ENCODE measurements at regions not wholly inside any gene's neighbourhood (a gene's known extent, or its start where the extent isn't known, plus 50 kb on each side); places are given as distances from the start of the nearest gene placed in this dataset.

GRCh38 chr13:68275758-68276157 lies 1045.6 kb upstream of the PCDH9 start:
- no peaks in the 10 kb centered on the region for H3K36me3 ChIP-seq (ENCODE audit: insufficient read depth, low read length, poor library complexity, severe bottlenecking)
- no peak for DNase-seq (ENCODE audit: low spot score)
- TF ChIP-seq EZH2 (IDR thresholded peaks at IDR 0.05; ENCODE audit: borderline replicate concordance, low read depth, low read length, poor library complexity, severe bottlenecking) = no peak
- TF ChIP-seq, protein P1, sequence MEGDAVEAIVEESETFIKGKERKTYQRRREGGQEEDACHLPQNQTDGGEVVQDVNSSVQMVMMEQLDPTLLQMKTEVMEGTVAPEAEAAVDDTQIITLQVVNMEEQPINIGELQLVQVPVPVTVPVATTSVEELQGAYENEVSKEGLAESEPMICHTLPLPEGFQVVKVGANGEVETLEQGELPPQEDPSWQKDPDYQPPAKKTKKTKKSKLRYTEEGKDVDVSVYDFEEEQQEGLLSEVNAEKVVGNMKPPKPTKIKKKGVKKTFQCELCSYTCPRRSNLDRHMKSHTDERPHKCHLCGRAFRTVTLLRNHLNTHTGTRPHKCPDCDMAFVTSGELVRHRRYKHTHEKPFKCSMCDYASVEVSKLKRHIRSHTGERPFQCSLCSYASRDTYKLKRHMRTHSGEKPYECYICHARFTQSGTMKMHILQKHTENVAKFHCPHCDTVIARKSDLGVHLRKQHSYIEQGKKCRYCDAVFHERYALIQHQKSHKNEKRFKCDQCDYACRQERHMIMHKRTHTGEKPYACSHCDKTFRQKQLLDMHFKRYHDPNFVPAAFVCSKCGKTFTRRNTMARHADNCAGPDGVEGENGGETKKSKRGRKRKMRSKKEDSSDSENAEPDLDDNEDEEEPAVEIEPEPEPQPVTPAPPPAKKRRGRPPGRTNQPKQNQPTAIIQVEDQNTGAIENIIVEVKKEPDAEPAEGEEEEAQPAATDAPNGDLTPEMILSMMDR (conservative IDR thresholded peaks at IDR 0.05; ENCODE audit: low read depth, low read length) = no peak
- no peak overlapping the region for H3K4me3 ChIP-seq (ENCODE audit: low read depth, low read length, poor library complexity, severe bottlenecking)
- intact Hi-C loops (cut with micrococcal nuclease; ENCODE audit: unreplicated experiment) = no loop called here
- ChIA-PET CTCF (no interaction called here), POLR2A (ENCODE audit: low non-redundant PET) (no interaction called here)
- no peaks in the 10 kb centered on the region for H3K27me3 ChIP-seq (replicated peaks; ENCODE audit: insufficient read depth, low read depth, low read length, poor library complexity)
- H3K27ac ChIP-seq (ENCODE audit: low read depth, low read length, poor library complexity, severe bottlenecking) = no peak overlapping the region
- H3K4me1 ChIP-seq (ENCODE audit: insufficient read depth, low read length, poor library complexity, severe bottlenecking) = no peaks in the 10 kb centered on the region
- BruUV-seq (replicated peaks) = no TSS peak
- H3K9me3 ChIP-seq (ENCODE audit: low read depth, low read length, poor library complexity, severe bottlenecking) = peaks cover 3% of the 10 kb centered on the region

GRCh38 chr13:68272652-68273051 lies 1042.5 kb upstream of the PCDH9 start:
- no peak for DNase-seq (ENCODE audit: low spot score)
- no peak overlapping the region for H3K4me3 ChIP-seq (ENCODE audit: low read depth, low read length, poor library complexity, severe bottlenecking)
- no peaks in the 10 kb centered on the region for H3K27me3 ChIP-seq (replicated peaks; ENCODE audit: insufficient read depth, low read depth, low read length, poor library complexity)
- no peaks in the 10 kb centered on the region for H3K4me1 ChIP-seq (ENCODE audit: insufficient read depth, low read length, poor library complexity, severe bottlenecking)
- BruUV-seq (replicated peaks) = no TSS peak
- H3K9me3 ChIP-seq (ENCODE audit: low read depth, low read length, poor library complexity, severe bottlenecking) = peaks cover 3% of the 10 kb centered on the region
- H3K27ac ChIP-seq (ENCODE audit: low read depth, low read length, poor library complexity, severe bottlenecking) = no peak overlapping the region
- POLR2A ChIA-PET (ENCODE audit: low non-redundant PET) = no interaction called here
- no peak for TF ChIP-seq EZH2 (IDR thresholded peaks at IDR 0.05; ENCODE audit: borderline replicate concordance, low read depth, low read length, poor library complexity, severe bottlenecking)
- TF ChIP-seq, protein P1 (conservative IDR thresholded peaks at IDR 0.05; ENCODE audit: low read depth, low read length) = no peak
- CTCF ChIA-PET = no interaction called here
- no peaks in the 10 kb centered on the region for H3K36me3 ChIP-seq (ENCODE audit: insufficient read depth, low read length, poor library complexity, severe bottlenecking)
- intact Hi-C loops (cut with micrococcal nuclease; ENCODE audit: unreplicated experiment) = no loop called here

- TF ChIP-seq, protein P1 (conservative IDR thresholded peaks at IDR 0.05; ENCODE audit: low read depth, low read length) = no peak
- no peak for TF ChIP-seq EZH2 (IDR thresholded peaks at IDR 0.05; ENCODE audit: borderline replicate concordance, low read depth, low read length, poor library complexity, severe bottlenecking)
- Histone ChIP-seq H3K4me1 (ENCODE audit: insufficient read depth, low read length, poor library complexity, severe bottlenecking) (no peaks in the 10 kb centered on the region), H3K27me3 (replicated peaks; ENCODE audit: insufficient read depth, low read depth, low read length, poor library complexity) (no peaks in the 10 kb centered on the region), H3K36me3 (ENCODE audit: insufficient read depth, low read length, poor library complexity, severe bottlenecking) (no peaks in the 10 kb centered on the region), H3K9me3 (ENCODE audit: low read depth, low read length, poor library complexity, severe bottlenecking) (no peaks in the 10 kb centered on the region), H3K4me3 (ENCODE audit: low read depth, low read length, poor library complexity, severe bottlenecking) (no peak overlapping the region), H3K27ac (ENCODE audit: low read depth, low read length, poor library complexity, severe bottlenecking) (no peak overlapping the region)
- CTCF ChIA-PET = no interaction called here
- BruUV-seq (replicated peaks) = no TSS peak
- intact Hi-C loops (cut with micrococcal nuclease; ENCODE audit: unreplicated experiment) = no loop called here
- POLR2A ChIA-PET (ENCODE audit: low non-redundant PET) = no interaction called here
- no peak for DNase-seq (ENCODE audit: low spot score)
Observed at GRCh38 chr13:68264692-68265091, 1034.6 kb upstream of the PCDH9 start.

Measured in A673 (cell line).